HG03280 (cell line): ENCODE measurements at regions not wholly inside any gene's neighbourhood (a gene's known extent, or its start where the extent isn't known, plus 50 kb on each side); places are given as distances from the start of the nearest gene placed in this dataset.
"Not testable (repeated sequence)": the region's sequence is repeated elsewhere in the genome, so short reads cannot be mapped to it uniquely, and the experiment has no call there.

Source experiments
- ATAC-seq: cut with Tn5 transposase; IDR thresholded peaks from one replicate; pipeline ENCODE4 v1.9.1; 2021; ENCODE audit warnings: mild to moderate bottlenecking, moderate library complexity; ENCODE audit not compliant: unreplicated experiment

- no peak for ATAC-seq
Observed at GRCh38 chr6:25150863-25151262, 128.3 kb upstream of the CARMIL1 start.

DNA sequence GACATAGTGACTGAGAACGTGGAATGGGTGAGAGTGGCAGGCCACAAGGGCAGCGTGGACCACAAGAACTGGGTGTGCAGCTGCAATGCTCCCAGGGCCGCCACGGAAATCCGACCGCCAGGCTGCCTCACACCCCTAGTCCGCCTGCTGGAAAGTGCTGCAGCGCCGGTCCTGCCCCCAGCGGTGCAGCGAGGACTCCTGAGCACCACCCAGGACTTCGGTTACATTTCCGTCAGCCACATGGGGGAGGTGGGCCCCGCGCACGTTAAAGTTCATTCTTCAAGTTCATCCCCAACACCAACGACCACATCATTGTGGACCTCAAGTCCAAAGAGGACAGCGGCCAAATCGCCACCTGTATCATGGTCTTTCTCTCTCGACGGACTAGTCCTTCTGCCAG lies 126.1 kb upstream of the CARMIL1 start:
- no peak for ATAC-seq

- ATAC-seq: no peak
Observed at GRCh38 chr6:25154034-25154596, 125.1 kb upstream of the CARMIL1 start.

- ATAC-seq: no peak
Observed at GRCh38 chr6:25155211-25155610, 124.0 kb upstream of the CARMIL1 start.

GRCh38 chr6:25156123-25156522 lies 123.1 kb upstream of the CARMIL1 start:
- no peak for ATAC-seq

DNA sequence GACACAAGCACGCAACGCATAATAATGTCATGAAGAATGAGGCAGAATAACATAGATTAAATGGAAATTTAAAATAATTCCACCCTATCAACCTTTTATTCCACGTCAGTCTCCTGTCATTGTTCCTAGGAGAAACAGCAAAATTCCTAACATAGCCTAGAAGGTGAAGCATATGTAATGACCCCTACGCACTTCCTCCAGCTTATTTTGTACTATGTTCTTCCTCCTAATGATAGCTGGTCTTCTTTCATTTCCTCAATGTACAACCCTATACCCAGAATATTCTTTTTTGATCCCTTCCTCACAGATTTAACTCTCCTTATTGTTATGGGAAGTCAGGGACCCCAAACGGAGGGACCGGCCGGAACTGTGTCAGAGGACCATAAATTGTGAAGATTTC lies 122.0 kb upstream of the CARMIL1 start:
- ATAC-seq: no peak

DNA sequence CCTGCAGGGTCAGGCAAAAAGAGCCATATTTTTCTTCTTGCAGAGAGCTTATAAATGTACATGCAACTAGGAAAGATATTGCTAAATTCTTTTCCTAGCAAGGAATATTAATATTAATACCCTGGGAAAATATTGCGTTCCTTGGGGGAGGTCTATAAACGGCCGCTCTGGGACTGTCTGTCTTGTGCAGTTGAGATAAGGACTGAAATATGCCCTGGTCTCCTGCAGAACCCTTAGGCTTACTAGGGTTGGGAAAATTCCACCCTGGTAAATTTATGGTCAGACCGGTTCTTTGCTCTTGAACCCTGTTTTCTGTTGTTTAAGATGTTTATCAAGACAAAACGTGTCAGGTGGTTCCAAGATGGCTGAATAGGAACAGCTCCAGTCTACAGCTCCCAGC lies 121.3 kb upstream of the CARMIL1 start:
- no peak for ATAC-seq

GRCh38 chr6:25160134-25160533 lies 119.0 kb upstream of the CARMIL1 start:
- ATAC-seq: not testable (repeated sequence)

- ATAC-seq: no peak
Observed at GRCh38 chr6:25165177-25165576, 114.0 kb upstream of the CARMIL1 start.

DNA sequence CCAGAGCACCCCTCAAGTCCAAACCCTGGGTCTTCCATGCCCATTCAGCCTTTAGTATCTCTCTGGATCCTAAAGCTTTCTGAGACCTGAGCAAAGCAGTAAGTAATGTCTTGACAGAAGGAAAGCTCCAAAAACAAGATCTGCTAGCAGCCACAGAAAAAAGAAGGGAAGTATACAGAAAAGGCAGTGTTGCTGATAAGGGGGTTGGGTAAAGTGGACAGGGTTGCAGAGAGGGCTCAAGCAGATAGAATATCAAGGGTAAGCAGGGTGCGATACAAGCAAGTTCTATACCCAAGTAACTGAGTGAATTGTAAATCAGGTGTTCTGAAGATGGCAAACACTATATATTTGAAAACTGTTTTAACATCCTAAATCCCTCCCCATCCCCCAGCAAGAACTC lies 113.4 kb upstream of the CARMIL1 start:
- ATAC-seq: no peak

- no peak for ATAC-seq
Observed at GRCh38 chr6:25166955-25167748, 112.0 kb upstream of the CARMIL1 start.

GRCh38 chr6:25167961-25168360 lies 111.2 kb upstream of the CARMIL1 start:
- no peak for ATAC-seq

DNA sequence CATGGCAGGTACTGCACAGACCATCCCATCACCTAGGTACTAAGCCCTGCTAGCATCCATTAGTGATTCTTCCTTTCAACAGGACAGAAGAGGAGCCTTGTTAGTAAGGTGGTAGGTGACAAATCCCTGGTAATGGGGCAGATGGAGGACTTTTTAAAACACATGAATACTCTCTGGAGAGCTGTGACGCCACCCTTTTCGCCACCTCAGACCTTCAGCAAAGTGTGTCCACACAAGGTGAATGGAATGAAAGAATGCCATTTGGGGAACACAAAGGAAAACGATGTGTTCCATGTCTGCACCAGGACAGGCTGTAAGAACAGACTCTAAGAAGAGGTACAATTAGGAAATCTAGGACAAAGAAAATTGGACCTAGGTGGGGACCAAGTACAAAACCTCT lies 110.5 kb upstream of the CARMIL1 start:
- ATAC-seq: no peak

DNA sequence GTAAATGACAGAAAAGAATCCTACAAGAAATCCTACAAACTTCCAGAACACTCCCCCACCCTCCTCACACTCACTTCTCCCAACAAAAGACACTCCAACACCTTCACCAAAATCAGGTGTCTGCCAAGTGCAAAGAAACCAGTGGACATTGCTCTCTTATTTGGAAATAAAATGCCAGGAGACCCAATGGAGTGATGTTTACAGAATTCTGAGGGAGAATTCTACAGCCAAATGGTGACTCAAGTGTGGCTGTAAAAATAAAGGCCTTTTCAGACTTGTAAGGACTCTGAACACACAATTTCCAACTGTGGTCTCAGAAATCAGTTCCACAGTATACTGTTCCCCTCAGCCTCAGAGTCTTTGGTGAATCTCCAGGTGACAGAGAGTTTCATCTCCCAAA lies 109.6 kb upstream of the CARMIL1 start:
- ATAC-seq: no peak

DNA sequence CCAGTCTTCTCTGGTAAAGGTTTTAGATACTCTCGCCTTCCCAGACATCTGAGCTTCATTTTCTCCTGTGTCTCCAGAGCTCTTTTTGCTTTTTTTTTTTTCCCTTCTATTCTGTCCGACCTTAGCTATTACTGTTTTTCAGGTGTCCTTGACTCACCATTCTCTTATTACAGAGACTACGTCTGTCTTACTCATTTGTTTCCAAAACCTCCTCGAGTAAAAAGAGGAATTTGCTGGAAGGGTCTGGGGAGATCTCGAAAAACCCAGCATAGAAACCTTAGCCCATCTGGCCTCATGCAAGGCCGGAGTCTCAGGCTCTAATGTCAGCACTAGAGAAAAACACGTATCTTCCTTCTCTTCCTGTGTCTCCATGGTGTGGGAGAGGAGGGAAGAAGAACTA lies 109.2 kb upstream of the CARMIL1 start:
- no peak for ATAC-seq

- ATAC-seq: no peak
Observed at GRCh38 chr6:25170640-25171039, 108.5 kb upstream of the CARMIL1 start.

- ATAC-seq: no peak
Observed at GRCh38 chr6:25171301-25171700, 107.9 kb upstream of the CARMIL1 start.

- no peak for ATAC-seq
Observed at GRCh38 chr6:25172819-25173218, 106.4 kb upstream of the CARMIL1 start.

- ATAC-seq: no peak
Observed at GRCh38 chr6:25173246-25173645, 105.9 kb upstream of the CARMIL1 start.

DNA sequence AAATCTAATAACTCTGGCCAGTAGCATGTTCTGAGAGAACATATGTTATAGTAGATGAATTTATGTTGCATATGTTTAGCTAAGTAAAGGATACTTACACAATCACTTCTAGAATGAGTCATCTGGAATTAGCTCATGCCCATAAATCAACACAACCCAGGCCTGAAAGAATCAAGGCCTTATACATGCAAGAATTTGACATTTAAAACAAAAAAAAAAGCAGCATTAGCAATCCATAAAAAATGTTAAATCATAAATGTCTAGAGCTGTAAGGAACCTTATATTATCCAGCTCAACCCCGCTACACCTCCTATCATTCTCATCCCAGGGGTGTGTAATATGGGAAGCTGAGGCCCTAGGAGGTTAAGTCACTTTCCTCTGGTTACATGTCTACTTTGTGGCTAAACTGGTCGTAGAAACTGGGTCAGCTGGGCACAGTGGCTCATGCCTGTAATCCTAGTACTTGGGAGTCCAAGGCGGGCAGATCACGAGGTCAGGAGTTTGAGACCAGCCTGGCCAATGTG lies 105.2 kb upstream of the CARMIL1 start:
- ATAC-seq: no peak

DNA sequence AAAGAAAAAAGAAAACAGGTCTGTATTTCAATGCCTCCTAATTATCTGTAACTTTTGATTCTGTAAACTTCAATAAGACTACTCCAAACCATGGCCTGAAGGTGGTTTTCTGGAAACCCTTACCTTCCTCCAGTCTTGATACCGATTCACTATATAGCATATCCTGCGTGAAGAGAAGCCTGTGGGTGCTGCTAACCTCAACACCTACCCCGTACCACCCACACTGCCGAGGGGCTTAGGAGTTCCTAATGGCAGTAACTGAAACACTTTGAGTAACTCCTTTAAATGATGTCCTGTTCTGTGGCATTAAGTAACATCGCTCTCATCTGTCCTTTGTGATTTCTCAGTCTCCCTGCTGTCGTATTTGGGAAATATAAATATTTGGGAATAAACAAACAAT lies 104.5 kb upstream of the CARMIL1 start:
- no peak for ATAC-seq

- no peak for ATAC-seq
Observed at GRCh38 chr6:25175196-25175595, 104.0 kb upstream of the CARMIL1 start.

DNA sequence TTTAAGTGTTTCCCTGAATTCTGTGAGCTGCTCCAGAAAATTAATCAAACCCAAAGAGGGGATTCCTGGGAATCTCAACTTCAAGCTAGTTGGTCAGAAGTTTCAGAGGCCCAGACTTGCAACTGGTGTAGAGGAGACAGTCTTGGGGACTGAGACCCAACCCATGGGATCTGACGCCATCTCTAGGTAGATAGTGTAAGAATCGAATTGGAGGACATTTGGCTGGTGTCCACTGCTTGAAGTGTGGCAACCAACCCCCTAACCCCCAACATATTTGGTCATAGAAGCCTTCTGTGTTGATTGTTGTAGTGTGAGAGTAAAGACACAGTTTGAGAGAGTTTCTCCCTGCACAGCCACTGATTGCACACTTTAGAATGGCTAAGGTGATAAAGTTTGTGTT lies 103.5 kb upstream of the CARMIL1 start:
- no peak for ATAC-seq
